CD4-positive, alpha-beta T cell (primary cell): ENCODE measurements at regions not wholly inside any gene's neighbourhood (a gene's known extent, or its start where the extent isn't known, plus 50 kb on each side); places are given as distances from the start of the nearest gene placed in this dataset.

Experiments
- ATAC-seq: fragments of 200-7000 bp; cut with Tn5 transposase; one replicate; pipeline ENCODE4 v1.10.0; 2022; ENCODE audit warnings: mild to moderate bottlenecking; ENCODE audit not compliant: poor library complexity
- CTCF ChIA-PET: fragments of 350-600 bp; sonication (Branson Sonifier 250); formaldehyde crosslinking; loops from one replicate; lab custom pipeline; 2021; ENCODE audit warnings: antibody characterized with exemption, inconsistent platforms; lab: Charles Lee
- POLR2A ChIA-PET: fragments of 350-600 bp; sonication (Branson Sonifier 250); formaldehyde crosslinking; loops from one replicate; lab custom pipeline; 2021; ENCODE audit warnings: antibody characterized with exemption, inconsistent platforms; lab: Charles Lee
- DNase-seq, 14 experiments: peaks; one replicate each; pipeline ENCODE4 v3.0.0-alpha.2; 2013 to 2020; ENCODE audit warnings: mixed read lengths in 2 of 14
- H3K27ac ChIP-seq, 2 donors: one replicate each; pipeline versions ENCODE4 v1.5.1 to v1.7.0; 2013; ENCODE audit warnings: low read length in 2 of 2, low read depth in 1 of 2, mild to moderate bottlenecking in 1 of 2
- H3K27me3 ChIP-seq, 2 experiments: 1 replicate in 1 of 2; 2 replicates in 1 of 2; pipeline versions ENCODE4 v1.6.1 to v1.7.0; 2013; ENCODE audit warnings: low read length in 2 of 2, control low read depth in 1 of 2, mild to moderate bottlenecking in 1 of 2, moderate library complexity in 1 of 2; ENCODE audit not compliant: insufficient read depth in 2 of 2, control insufficient read depth in 1 of 2
- H3K36me3 ChIP-seq: one replicate; pipeline ENCODE4 v1.6.1; 2013; ENCODE audit warnings: low read length, control low read depth; ENCODE audit not compliant: insufficient read depth
- H3K4me1 ChIP-seq: one replicate; pipeline ENCODE4 v1.6.1; 2013; ENCODE audit warnings: low read length, control low read depth; ENCODE audit not compliant: insufficient read depth
- H3K4me3 ChIP-seq: one replicate; pipeline ENCODE4 v1.5.1; 2013; ENCODE audit warnings: mild to moderate bottlenecking, low read length, moderate library complexity
- H3K9me3 ChIP-seq, 2 experiments: 1 replicate in 1 of 2; 2 replicates in 1 of 2; pipeline versions ENCODE4 v1.6.1 to v1.7.0; 2013; ENCODE audit warnings: low read length in 2 of 2, mild to moderate bottlenecking in 2 of 2, control low read depth in 1 of 2, moderate library complexity in 1 of 2; ENCODE audit not compliant: control insufficient read depth in 1 of 2, insufficient read depth in 1 of 2
- H3K27ac Mint-ChIP-seq: one replicate; pipeline ENCODE4 v1.8.0; 2020; ENCODE audit warnings: mixed read lengths
- H3K27me3 Mint-ChIP-seq: one replicate; pipeline ENCODE4 v1.8.0; 2021; ENCODE audit warnings: mixed read lengths
- H3K36me3 Mint-ChIP-seq: one replicate; pipeline ENCODE4 v1.8.0; 2021; ENCODE audit warnings: low read depth, mixed read lengths
- H3K4me1 Mint-ChIP-seq: one replicate; pipeline ENCODE4 v1.8.0; 2021; ENCODE audit warnings: low read depth, mixed read lengths
- H3K4me3 Mint-ChIP-seq: one replicate; pipeline ENCODE4 v1.8.0; 2020; ENCODE audit warnings: mild to moderate bottlenecking, mixed read lengths
- H3K9me3 Mint-ChIP-seq: one replicate; pipeline ENCODE4 v1.8.0; 2020; ENCODE audit warnings: mixed read lengths
- intact Hi-C, 2 experiments: fragments of 100-400 bp; cut with DNase I in 1 of 2; cut with micrococcal nuclease in 1 of 2; formaldehyde crosslinking; loops; one replicate each; pipeline versions ENCODE4 v1.15.1 to v1.9.0; 2023 to 2025; cut with DNase I, micrococcal nuclease
- TF ChIP-seq, protein P1 (sequence below): fragments of 200-600 bp; IDR thresholded peaks from one replicate; pipeline ENCODE4 v1.8.0; 2022; ENCODE audit warnings: antibody characterized with exemption, mild to moderate bottlenecking

- CTCF ChIA-PET = no interaction called here
Observed at GRCh38 chr2:175371378-175371777, 189.9 kb upstream of the ATP5MC3 start.

DNA sequence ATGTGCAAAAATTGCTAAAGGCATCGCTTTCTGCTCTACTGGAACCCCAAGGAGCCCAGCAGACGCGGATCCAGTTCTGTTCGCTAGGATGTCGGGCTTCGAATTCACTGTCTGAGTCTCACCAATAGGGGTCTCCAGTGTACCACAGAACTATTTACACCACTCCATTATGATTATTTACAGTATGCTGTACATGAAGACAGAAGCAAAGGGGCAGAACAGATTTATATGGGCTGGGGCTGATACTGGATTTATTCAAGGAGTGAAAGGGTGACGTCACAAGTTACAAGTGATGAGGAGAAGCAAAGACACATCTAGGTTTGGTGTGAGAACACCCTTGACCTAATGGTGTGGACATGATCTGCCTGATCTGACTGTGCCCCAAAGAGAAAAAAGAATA is 185.3 kb upstream of the ATP5MC3 start:
- H3K9me3 ChIP-seq = no peaks in the 10 kb centered on the region
- no peaks in the 10 kb centered on the region for H3K36me3 Mint-ChIP-seq
- H3K27me3 ChIP-seq = peaks cover 0 to 26% of the 10 kb centered on the region in 2 experiments
- TF ChIP-seq, protein P1, sequence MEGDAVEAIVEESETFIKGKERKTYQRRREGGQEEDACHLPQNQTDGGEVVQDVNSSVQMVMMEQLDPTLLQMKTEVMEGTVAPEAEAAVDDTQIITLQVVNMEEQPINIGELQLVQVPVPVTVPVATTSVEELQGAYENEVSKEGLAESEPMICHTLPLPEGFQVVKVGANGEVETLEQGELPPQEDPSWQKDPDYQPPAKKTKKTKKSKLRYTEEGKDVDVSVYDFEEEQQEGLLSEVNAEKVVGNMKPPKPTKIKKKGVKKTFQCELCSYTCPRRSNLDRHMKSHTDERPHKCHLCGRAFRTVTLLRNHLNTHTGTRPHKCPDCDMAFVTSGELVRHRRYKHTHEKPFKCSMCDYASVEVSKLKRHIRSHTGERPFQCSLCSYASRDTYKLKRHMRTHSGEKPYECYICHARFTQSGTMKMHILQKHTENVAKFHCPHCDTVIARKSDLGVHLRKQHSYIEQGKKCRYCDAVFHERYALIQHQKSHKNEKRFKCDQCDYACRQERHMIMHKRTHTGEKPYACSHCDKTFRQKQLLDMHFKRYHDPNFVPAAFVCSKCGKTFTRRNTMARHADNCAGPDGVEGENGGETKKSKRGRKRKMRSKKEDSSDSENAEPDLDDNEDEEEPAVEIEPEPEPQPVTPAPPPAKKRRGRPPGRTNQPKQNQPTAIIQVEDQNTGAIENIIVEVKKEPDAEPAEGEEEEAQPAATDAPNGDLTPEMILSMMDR = peak; percentile 15
- no peak overlapping the region for H3K4me3 Mint-ChIP-seq
- CTCF ChIA-PET = no interaction called here
- POLR2A ChIA-PET = no interaction called here
- no peaks in the 10 kb centered on the region for H3K4me1 Mint-ChIP-seq
- ATAC-seq (peak; percentile 46), DNase-seq (peak in 4 of 14 experiments; percentile 6 to 45 (median 34))
- intact Hi-C loops = loop anchor here (5.0 to 10.0 kb wide), 2 partner anchors 728 to 730 kb away; partner anchors contain the start of genes HOXD12 (in 2 of the 2) and HOXD13 (in 1 of the 2)
- no peak overlapping the region for H3K27ac Mint-ChIP-seq
- H3K4me3 ChIP-seq = no peak overlapping the region
- no peaks in the 10 kb centered on the region for H3K36me3 ChIP-seq
- peaks cover 25% of the 10 kb centered on the region for H3K27me3 Mint-ChIP-seq
- H3K4me1 ChIP-seq = no peaks in the 10 kb centered on the region
- no peaks in the 10 kb centered on the region for H3K9me3 Mint-ChIP-seq
- no peak overlapping the region for H3K27ac ChIP-seq

More at GRCh38 chr2:175371378-175371777, 189.9 kb upstream of the ATP5MC3 start:
- Histone ChIP-seq H3K9me3 (no peaks in the 10 kb centered on the region), H3K36me3 (no peaks in the 10 kb centered on the region), H3K27ac (no peak overlapping the region), H3K27me3 (peaks cover 0 to 26% of the 10 kb centered on the region in 2 experiments), H3K4me1 (no peaks in the 10 kb centered on the region), H3K4me3 (no peak overlapping the region)
- H3K4me1 Mint-ChIP-seq = no peaks in the 10 kb centered on the region
- H3K9me3 Mint-ChIP-seq = no peaks in the 10 kb centered on the region
- H3K27ac Mint-ChIP-seq = no peak overlapping the region
- POLR2A ChIA-PET = no interaction called here
- TF ChIP-seq, protein P1 = no peak
- H3K27me3 Mint-ChIP-seq = peaks cover 11% of the 10 kb centered on the region
- no peaks in the 10 kb centered on the region for H3K36me3 Mint-ChIP-seq
- no peak overlapping the region for H3K4me3 Mint-ChIP-seq
- DNase-seq (no peak), ATAC-seq (no peak)
- intact Hi-C loops = no loop called here

- Histone ChIP-seq H3K27me3 (peaks cover 0 to 22% of the 10 kb centered on the region in 2 experiments), H3K27ac (no peak overlapping the region), H3K36me3 (no peaks in the 10 kb centered on the region), H3K9me3 (no peaks in the 10 kb centered on the region), H3K4me1 (no peaks in the 10 kb centered on the region), H3K4me3 (no peak overlapping the region)
- Mint-ChIP-seq H3K36me3 (no peaks in the 10 kb centered on the region), H3K27ac (no peak overlapping the region), H3K4me3 (no peak overlapping the region), H3K27me3 (peaks cover 19% of the 10 kb centered on the region), H3K9me3 (no peaks in the 10 kb centered on the region), H3K4me1 (no peaks in the 10 kb centered on the region)
- ChIA-PET CTCF (interaction anchor here (1.2 kb wide), 1 partner anchor 9 kb away, joined by 4 read pairs; no protein-coding TSS in a partner anchor), POLR2A (interaction anchor here (0.6 kb wide), 1 partner anchor 34 kb away, joined by 3 read pairs; no protein-coding TSS in a partner anchor)
- DNase-seq (no peak), ATAC-seq (no peak)
- intact Hi-C loops = loop anchor here in 1 of 2 experiments (10.0 kb wide), 1 partner anchor 731 kb away; the partner anchor contains the start of genes HOXD12 and HOXD13
- TF ChIP-seq, protein P1 = no peak
Observed at GRCh38 chr2:175363699-175364098, 182.2 kb upstream of the ATP5MC3 start.
